Neural cell (in vitro differentiated cells): ENCODE measurements at regions not wholly inside any gene's neighbourhood (a gene's known extent, or its start where the extent isn't known, plus 50 kb on each side); places are given as distances from the start of the nearest gene placed in this dataset.

Experiments used
- CTCF ChIP-seq: fragments of 450-650 bp; IDR thresholded peaks from 2 replicates; pipeline ENCODE4 v1.5.1; 2014; ENCODE audit warnings: antibody characterized with exemption, mild to moderate bottlenecking, moderate library complexity; ENCODE audit not compliant: poor library complexity, severe bottlenecking
- EP300 ChIP-seq: fragments of 450-650 bp; conservative IDR thresholded peaks from 2 replicates; pipeline ENCODE4 v1.6.1; 2014; ENCODE audit warnings: antibody characterized with exemption, mild to moderate bottlenecking, moderate library complexity; ENCODE audit not compliant: poor library complexity, severe bottlenecking
- POLR2AphosphoS5 ChIP-seq: IDR thresholded peaks from 2 replicates; pipeline ENCODE4 v1.6.1; 2012
- REST ChIP-seq: IDR thresholded peaks from 2 replicates; pipeline ENCODE4 v1.6.1; 2012; ENCODE audit warnings: borderline replicate concordance
- TAF1 ChIP-seq: IDR thresholded peaks from 2 replicates; pipeline ENCODE4 v1.6.1; 2012; ENCODE audit warnings: low read depth

GRCh38 chr20:62536871-62537401 lies 61.1 kb upstream of the GATA5 start:
- TF ChIP-seq POLR2AphosphoS5: no peak
- no peak for TF ChIP-seq TAF1
- no peak for TF ChIP-seq CTCF
- no peak for TF ChIP-seq REST
- no peak for TF ChIP-seq EP300
